NCI-H2107 treated with DMSO at 0.1 percent for 48 hours (cell line): ENCODE measurements at regions not wholly inside any gene's neighbourhood (a gene's known extent, or its start where the extent isn't known, plus 50 kb on each side); places are given as distances from the start of the nearest gene placed in this dataset.
A peak's percentile ranks its signal among the peaks of the same experiment; 100 is the strongest.
"Not testable (repeated sequence)": the region's sequence is repeated elsewhere in the genome, so short reads cannot be mapped to it uniquely, and the experiment has no call there.

Experiments used
- DNase-seq: peaks from one replicate; lab custom pipeline; 2025; ENCODE audit not compliant: unreplicated experiment; lab: John Stamatoyannopoulos, UW

DNA sequence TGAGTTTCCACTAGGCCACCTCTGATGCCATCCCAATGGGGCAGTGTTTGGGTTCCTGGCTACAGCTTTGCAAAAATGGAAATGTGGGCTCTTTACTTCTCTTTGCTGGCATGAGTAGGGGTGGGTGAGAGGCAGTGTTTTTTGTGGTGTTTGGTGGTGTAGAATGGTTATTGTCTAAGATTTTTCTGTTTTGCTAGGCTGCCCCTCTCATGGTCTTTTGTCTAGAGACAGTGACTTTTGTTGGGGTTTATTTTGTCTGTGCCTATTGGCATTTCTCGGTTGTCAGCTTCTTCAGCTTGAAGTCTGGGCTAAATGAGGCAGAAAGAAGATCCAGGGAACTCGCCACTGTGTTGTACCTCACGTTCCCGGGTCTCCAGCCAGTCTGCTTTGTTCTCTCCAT, 112.1 kb downstream of the CENPF start:
- DNase-seq, result no peak

DNA sequence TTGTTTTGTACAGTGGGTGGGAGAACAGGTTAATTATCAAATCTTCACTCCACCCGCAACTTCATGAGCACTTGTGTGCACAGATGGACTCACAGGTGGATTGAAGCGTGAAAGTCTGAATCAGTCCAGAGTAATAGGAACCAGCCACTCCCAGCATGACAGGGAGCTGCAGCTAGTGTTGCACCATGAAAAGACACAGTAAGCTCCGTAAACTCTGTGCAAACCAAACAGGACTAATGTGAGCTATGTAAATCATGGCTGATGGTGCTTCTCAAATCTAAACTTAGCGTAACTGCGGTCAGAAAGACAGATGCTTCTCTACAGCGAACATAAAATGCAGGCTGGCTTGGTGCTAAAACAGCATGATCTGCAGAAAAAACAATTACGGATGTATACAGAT, 114.4 kb downstream of the CENPF start:
- DNase-seq, result peak; percentile 86

DNA sequence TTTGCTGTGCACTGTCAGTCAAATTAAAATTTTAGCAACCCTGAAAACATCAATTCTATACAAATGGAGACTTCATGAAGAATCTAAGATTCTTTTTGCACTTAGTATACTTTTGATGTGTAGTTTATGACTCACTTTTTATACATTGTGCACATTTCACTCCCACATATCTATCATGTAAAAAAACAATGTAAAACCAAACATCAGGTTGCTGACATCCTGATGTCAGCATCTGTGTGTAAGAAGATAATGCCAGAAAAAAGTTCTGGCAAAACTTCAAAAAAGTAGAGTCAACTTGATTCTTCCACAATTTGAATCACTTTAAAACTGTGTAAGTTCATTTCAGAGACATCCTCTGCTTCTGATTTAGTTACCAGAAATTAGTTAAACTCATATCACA, 115.7 kb downstream of the CENPF start:
- no peak for DNase-seq

DNA sequence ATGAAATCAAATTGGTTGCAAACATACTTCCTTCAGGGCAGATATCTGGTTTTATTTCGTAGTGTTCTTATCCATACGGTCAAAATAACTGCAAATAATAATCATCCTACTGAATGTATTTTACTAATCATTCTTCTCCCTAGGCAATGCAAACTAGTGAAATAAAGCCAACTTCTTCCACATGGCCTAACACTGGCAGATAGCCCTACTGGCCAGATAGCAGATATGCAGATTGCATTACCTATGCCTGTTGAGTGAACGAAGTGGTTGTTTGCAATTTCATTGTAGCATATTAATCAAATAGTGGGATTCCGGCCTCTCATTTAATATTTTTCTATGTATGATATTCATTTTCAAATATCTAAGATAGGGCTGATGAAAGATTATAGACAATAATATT, 116.2 kb downstream of the CENPF start:
- no peak for DNase-seq

DNA sequence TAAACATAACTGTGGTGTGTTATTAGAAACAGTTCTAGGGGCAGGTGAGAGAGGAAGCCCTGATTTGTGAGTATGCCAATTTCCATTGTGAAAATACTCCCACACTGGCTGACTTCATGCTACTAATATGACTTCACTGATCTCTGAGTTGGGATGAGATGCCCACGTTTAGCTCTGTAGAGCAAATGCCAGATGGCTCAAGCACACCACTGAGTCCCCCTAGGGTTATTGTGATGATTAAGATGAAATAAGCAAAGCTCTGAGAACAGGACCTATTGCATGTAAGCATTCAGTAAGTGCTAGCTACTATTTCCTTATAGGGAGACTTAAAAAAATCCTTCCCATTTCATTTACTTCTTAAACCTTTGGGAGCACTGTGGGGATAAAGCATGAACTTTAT, 117.6 kb downstream of the CENPF start:
- no peak for DNase-seq

DNA sequence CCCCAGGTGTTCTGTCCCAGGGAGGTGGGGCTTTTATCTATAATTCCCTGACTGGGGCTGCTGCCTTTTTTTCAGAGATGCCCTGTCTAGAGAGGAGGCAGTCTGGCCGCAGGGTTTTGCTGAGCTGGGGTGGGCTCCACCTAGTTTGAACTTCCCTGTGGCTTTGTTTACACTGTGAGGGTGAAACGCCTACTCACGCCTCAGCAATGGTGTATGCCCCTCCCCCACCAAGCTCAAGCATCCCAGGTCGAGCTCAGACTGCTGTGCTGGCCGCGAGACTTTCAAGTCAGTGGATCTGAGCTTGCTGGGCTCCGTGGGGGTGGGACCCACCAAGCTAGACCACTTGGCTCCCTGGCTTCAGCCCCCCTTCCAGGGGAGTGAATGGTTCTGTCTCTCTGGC, 124.3 kb downstream of the CENPF start:
- DNase-seq, result no peak

DNA sequence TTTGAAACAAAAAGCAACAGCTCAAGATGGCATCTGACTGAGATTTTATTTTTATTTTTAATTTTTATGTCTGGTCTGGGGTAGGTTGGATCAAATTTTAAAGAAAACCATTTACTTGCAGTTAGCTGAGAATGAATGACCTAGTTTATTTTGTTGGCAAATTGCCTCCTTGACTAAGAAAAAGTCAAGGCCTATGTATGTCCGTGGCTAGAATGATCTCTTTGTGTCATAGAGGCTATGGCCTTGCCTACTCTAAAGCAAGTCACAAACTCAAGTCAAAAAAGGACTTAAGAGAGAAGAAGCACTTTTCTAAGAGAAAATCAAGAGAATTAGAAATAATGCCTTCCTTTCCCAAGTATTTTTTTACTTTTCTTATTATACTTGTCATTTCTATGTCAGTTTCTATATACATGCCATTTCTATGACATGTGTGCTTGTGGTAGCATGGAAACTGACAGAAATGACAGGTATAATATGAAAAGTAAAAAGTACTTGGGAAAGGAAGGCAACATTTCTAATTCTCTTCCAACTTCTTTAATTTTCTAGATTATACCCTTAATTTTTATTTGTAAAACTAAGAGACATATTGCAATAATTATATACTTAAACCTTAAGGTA, 136.7 kb downstream of the CENPF start:
- DNase-seq, result no peak

DNA sequence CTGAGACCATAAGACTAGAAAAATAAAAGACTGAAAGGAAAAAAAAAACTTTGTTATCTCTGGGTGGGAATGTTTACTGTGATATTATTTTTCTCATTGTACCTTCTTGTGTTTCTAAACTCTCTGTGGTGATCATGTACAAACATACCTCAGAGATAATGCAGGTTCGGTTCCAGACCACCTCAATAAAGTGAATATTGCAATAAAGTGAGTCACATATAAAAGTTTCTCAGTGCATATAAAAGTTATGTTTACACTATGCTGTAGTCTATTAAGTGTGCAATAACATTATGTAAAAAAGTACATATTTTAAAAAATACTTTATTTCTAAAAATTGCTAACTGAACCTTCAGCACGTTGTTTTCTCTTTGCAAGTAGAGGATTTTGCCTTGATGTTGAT, 137.5 kb downstream of the CENPF start:
- DNase-seq, result no peak

DNA sequence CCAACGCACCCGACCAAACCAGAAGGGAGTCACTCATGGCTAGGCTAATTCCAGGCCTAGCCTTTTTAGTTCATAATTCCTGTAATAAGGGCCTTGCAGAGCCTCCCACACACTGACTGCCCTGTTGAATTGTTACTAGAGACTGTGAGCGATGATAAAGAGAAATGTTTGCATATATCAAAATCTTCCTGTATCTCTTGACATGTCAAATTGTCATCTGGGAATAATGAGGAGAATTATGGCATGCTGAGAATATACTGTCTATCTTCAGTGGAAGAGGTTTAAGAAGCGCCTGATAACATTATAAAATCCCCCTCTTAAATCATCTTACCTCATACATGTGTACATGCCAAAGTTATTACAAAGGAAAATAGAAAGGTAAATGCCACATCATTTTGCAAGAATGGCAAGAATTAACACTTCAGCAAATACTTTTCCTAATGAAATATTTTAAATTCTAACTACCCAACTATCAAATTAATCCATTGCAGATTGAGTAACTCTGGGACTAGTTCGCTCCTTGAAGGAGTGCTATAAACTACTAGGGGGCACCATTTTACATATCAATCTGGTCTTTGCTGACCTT, 144.1 kb downstream of the CENPF start:
- DNase-seq, result no peak

DNA sequence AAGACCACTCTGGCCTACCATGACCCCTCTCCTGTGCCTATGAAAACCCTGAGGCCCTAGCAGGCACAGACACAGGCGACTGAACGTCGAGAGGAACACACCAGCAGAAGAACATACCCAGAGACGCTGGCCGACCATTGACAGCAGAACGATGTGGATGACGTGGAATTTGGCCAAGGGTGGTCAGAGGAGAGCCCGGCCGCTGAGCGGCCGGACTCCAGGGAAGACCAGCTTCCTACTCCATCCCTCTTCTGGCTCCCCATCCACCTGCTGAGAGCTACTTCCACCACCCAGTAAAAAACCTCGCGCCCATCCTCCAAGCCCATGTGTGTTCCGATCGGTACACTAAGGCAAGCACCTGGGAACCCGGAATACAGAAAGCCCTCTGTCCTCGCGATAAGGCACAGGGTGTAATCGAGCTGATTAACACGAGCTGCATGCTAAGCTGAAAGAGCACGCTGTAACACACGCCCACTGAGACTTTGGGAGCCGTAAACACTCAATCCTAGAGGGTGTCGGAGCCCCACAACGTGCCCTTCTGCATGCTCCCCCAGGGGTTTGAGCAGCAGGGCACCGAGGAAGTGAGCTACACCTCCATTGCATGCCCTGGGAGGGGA, 150.3 kb downstream of the CENPF start:
- no peak for DNase-seq

DNA sequence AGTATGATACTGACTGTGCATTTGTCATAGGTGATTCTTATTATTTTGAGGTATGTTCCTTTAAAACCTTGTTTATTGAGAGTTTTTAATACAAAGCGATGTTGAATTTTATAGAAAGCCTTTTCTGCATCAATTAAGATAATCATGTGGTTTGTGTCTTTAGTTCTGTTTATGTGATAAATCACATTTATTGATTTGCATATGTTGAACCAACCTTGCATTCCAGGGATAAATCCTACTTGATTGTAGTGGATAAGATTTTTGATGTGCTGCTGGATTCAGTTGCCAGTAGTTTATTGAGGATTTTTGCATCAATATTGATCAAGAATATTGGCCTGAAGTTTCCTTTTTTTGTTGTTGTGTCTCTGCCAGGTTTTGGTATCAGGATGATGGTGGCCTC, 158.0 kb downstream of the CENPF start:
- DNase-seq, result no peak

DNA sequence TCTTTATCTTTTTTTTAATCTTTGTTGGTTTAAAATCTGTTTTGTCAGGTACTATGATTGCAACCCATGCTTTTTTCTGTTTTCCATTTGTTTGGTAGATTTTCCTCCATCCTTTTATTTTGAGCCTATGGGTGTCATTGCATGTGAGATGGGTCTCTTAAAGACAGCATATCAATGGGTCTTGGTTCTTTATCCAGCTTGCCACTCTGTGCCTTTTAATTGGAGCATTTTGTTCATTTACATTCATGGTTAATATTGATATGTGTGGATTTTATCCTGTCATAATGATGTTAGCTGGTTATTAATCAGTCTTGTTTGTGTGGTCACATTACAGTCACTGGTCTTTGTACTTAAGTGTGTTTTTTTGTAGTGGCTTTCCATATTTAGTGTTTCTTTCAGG, 159.9 kb downstream of the CENPF start:
- no peak for DNase-seq

DNA sequence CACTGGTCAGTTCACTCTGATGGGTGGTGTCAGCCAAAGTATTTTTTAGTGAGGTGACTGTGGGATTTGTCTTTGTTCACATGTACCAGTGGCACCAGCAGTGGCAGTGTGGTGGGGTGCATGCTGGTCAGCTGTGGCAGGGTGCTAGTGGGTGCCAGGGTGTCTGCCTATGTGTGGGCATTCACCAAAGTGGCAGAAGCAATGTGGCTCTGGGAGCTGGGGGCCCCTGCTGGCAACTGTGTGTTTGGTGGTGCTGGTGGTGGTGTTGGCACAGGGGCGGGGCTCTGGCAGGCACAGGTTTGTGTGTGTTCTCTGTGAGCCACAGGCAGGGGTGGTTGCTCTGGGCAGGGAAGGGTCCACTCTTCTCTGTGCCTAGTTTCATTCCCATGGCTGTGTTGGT, 161.5 kb downstream of the CENPF start:
- no peak for DNase-seq

DNA sequence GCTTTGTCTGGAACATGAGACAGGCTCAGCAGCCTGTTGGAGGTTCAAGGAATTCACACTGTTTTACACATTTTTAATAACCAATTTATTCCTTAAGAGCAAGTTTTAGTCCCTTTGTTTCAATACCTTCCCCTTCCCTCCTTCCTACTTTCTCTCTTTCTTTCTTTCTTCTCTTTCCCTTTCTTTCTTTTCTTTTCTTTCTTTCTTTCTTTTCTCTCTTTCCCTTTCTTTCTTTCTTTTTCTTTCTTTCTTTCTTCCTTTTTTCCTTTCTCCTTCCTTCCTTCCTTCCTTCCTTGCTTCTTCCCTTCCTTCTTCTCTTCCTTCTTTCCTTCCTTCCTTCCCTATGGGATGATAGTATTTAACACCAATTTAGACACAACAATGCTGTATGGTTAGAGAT, 164.2 kb downstream of the CENPF start:
- DNase-seq, result no peak

DNA sequence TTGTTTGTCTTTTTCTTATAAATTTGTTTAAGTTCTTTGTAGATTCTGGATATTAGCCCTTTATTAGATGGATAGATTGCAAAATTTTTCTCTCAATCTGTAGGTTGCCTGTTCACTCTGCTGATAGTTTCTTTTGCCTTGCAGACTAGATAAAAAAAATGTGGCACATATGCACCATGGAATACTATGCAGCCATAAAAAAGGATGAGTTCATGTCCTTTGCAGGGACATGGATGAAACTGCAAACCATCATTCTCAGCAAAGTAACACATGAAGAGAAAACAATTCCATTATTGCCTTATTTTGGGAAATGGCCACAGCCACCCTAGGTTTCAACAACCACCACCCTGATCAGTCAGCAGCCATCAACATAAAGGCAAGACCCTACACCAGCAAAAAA, 166.7 kb downstream of the CENPF start:
- not testable (repeated sequence) for DNase-seq

DNA sequence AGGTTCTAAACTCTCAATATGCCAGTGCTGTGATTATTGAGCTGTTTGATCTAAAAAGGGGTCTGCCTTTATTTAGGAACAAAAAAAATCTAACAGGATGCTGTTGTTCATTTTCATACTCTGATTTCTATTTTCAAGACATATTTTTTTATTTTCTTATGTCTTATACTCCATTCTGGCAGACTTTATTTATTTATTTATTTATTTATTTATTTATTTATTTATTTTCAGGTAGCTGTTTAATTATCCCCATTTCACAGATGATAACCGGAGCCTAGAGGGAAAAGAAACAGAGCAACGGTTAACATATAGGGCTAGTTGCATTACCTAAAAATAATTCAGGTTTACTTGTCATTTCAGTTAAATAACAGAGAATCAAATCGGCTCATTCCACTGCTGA, 174.4 kb downstream of the CENPF start:
- DNase-seq, result no peak

DNA sequence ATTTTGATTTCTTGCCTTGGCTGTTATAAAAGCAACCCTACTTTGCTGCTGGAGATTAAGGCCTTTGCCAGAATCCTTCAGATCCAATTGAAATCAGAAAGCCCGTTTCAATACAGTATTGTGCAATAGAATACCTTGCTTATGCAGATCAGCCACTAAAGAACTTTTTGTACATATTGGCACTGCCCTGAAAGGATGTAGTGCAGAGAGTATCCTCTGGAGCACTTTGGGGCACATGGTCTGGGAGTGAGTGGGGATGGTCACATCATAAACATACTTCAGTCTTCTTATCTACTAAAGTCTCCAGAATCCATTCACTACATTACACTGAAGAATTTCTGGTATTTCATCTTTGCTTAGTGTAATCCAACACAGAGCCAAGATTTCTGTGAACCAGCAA, 189.0 kb downstream of the CENPF start:
- no peak for DNase-seq

DNA sequence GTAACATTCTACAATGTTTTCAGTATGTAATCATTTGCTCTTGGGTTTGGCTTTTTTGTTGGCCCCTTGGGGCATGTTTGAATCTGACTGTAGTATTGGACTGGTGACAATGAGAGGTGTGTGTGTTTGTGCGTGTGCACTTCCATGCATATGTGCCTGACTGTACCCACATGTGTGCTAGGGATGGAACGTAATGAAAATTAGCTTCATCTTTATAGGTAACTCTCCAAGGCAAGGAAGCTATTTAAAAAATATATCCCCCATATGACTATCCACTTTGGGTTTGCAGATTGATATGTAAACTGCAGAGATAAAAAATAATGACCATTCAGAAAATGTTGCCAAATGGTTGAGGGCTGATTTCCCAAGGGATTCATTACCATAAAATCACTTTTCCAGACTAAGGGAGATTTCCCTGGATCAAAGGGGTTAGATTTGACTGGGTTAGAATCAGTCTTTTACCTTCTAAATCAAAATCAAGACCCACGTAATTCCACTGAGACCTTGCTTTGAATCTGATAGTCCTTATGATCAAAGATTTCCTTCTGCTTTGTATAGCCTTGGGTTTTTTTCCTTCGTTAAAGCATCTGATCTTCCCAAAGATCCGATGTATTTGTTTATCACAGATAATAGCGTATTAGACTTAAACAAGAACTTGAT, 189.7 kb downstream of the CENPF start:
- DNase-seq, result no peak

DNA sequence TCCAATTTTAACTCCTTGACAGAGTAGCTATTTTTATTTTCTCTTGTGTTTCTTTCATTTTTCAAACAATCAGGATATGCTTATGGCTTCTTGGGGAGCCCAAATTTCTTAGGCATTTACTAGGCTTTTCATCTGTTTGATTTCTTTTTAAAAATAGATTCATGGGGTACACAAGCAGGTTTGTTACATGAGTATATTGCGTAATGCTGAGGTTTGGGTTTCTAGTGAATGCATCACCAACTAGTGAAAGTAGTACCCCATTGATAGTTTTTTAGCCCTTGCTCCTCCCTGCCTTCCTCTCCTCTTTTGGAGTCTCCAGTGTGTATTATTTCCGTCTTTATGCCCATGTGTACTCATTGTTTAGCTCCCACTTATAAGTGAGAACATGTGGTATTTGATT, 190.7 kb downstream of the CENPF start:
- DNase-seq, result no peak

DNA sequence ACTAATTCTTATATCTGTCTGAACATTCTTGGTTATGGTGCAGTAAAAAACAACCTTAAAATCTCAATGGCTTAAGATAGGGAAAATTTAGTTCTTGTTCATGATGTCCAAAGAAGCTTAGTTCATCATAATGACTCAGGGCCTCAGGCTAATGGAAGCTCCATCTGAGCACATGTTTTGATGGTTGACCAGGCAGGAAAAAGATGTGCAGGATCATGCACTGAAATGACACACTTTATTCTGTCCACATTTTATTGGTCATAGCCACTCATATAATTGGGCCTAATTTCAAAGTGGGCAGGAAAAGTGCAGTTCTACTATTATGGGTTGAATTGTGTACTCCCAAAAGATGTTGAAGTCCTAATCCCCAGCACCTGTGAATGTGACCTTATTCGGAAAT, 198.2 kb downstream of the CENPF start:
- DNase-seq, result no peak

DNA sequence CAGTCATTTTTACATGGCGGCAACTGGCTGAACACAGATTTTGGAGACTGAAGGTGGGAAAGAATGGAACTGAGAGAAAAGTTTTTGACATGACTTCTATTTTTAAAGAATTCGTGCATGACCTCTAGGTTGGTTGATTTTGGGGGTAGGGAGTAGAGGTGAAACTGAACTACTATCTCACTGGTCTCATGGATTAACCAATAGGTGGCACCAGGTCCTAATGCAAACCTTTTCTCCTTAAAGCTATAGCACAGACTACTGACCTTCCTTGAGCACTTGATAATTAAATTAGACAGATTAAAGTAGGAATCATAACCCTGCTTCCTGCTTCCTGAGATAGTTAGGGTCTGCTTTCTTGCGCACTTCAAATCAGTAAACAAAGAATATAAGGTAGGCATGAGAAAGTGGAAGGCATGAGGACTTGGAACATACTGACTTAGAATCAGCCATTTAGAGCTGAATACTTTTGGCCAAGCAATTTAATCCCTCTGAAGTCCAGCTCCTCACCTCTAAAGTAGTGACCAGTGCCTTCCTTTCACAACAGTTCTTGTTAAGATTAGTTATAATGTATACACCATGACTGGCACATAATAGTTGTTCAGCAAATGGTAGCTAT, 206.0 kb downstream of the CENPF start:
- DNase-seq, result peak; percentile 8

DNA sequence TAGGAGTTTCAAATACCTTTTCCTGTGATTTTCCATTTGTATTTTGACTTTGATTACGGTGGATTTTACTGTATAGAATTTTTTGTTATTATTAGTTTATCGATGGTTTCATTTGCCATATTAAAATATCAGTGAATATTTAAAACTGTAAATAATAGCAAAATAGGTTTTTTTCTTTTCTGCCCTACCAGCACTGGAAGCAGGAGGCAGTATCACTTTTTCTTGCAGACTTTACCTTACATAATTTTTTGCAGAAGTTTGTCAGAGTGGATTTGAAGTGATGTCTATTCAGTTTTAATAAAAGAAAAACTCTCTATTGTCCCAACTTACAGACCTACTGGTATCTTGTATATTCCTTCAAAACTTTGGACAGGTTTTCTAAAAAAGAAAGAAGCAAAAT, 213.6 kb downstream of the CENPF start:
- no peak for DNase-seq
